ENCODE measurements at regions not wholly inside any gene's neighbourhood (a gene's known extent, or its start where the extent isn't known, plus 50 kb on each side); places are given as distances from the start of the nearest gene placed in this dataset.
A peak's percentile ranks its signal among the peaks of the same experiment; 100 is the strongest.

DNA sequence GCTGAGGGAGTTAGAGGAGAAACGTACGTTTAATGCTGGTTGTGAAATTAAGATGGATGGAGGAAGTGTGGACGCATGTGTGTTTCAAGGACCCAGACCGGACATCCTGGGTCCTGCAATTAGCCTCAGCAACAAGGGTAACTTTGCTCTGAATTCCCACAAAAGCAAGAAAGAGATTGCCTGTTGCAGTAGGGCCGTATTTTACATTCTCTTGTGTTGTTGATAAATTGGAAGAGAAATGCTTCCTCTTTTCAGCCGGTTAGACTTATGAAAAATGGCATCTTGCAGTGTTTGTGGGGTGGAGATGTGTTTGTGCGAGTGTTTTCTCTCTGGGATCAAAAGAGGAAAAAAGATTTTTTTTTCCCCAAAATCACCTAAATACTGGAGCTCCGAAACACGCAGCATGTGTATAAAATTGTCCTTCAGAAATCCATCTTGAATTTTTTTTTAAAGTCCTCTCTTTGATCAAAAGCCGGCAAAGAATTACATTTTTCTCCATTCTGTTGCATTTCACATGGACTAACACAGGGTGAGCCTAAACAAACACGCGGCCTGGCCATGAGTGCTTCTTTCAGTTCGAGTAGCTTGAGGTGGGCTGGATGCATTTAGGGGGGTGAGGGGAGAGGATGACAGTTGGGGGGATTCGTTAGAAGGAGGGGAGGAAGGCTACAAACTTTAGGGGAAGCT is 251.6 kb downstream of the C16orf95 start:
- DNase-seq (ENCODE audit: low read depth in 2 of 2) = no peak

DNA sequence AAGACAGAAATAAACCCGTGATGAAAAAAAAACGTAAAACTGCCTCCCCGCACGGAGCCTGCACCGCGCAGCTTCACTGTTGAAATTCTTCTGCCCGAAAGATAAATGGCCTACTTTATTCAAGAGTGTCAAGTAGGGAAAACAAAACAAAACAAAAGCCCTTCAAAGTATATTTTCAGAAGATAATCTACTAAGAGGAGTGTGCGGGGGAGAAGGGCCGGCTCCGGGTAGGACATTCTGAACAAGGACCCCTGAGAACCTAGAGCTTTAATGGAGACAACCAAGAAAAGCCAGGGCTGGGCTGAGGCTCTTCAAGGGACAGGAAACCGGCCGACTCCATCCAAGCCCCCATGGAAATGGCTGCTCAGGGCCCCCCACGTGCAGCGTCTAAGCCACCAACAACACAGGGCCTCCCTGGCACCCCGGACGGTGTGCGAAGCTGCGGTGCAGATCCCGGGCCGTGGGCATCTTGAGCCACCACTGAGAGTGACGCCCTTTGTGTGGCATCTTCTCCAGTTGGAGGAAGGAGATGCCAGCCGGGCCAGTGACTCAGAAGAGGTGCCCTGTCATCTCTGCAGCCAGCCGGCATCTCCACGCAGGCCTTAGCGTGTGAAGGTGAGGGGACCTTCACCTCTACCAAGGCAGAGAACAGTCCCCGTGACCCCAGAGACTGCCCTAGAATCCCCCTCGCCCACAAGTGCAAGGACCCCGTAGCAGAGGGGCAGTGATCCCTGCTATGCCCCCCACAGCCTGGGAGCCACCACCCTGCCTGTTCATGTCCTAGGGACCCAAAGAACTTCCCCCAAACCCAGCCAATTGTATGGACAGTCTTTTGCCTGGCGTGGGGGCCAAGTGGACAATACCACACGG is 250.8 kb downstream of the C16orf95 start:
- no peak for DNase-seq (ENCODE audit: low read depth in 2 of 2)

DNA sequence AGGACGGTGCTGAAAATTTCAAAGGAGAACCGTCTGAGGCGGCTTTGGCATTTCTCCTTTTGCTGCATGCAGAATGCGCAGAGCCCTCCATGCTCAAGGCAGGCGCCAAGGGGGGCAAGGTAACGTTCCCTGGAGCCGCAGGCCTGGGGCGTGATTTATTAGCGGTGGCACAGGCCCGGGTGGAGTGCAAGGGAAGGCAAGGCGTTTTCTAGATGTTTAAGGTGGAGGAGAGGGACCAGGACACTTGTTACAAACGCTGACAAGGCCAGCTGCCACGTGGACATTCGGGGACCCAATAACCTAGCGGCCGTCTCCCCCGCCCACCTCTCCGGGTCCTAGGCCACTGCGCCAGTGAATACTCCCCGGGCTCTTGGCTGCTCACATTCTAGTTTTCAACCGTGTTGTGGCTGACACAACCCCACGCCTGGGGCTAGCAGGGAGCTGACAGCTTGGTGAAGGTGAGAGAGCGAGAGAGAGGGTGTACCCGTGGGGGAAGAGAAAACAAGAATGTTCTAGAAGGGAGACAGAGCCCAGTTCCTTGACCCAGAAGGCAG is 250.1 kb downstream of the C16orf95 start:
- no peak for DNase-seq (ENCODE audit: low read depth in 2 of 2)

DNA sequence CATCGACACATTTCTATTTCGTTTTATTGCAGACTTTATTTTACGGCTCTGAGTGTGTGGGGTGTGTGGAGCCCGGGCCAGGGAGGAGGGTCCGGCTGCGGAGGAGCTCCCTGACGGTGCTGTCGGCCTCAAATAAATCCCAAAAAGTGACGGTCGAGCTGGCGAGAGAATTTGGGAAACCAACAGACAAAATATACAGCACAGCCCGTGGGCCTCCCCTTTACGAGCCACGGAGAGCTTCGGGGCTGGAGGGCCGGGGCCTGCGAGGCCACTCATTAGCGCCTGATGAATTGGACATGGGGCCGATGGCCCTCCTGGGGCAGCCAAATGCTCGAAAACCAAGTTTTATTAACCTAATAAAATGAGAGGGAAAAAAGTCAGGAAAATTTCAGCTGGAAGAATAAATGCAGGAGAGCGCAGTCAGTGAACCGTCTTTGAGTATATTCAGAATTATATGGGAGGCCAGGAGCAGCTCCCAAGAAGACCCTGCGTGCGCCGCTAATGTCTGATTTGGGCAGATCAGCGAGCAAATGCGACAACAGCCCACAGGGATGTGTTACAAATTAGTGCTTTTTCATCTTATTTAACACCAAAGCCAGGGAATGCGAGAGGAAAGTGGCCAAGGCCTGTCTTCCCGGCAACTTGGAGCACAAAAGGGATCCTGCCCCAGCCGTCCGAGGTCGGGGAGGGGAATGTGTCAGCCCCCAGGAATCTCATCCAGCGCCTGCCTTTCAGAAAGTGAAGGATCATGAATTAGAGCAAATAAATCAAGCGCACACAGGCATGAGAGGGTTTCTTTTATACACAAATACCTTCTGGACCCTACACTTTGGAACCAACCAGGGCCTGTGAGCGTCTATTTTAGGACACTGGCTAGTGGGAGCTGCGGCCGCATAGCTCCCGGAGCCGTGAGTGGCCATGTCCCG is 249.1 kb downstream of the C16orf95 start:
- DNase-seq (ENCODE audit: low read depth in 2 of 2) = no peak

DNA sequence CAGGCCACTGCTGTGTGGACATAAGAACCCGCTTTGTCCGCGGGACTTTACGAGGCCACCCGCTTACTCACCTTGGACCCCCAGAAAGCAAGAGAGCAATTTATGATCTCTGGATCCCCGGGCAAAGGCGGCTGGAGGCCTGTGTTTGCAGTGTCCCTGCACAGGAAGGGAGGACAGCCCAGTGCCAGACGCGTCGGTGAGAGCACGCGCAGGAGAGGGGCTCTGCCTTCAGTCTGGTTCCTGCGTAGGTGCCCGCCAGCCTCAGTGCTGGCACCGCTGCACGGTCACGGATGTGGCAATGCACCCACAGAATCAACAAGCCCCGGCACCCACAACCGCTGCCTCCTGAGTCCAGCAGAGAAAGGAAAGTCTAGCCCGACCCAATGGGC is 248.4 kb downstream of the C16orf95 start:
- DNase-seq (ENCODE audit: low read depth in 2 of 2) = no peak

DNA sequence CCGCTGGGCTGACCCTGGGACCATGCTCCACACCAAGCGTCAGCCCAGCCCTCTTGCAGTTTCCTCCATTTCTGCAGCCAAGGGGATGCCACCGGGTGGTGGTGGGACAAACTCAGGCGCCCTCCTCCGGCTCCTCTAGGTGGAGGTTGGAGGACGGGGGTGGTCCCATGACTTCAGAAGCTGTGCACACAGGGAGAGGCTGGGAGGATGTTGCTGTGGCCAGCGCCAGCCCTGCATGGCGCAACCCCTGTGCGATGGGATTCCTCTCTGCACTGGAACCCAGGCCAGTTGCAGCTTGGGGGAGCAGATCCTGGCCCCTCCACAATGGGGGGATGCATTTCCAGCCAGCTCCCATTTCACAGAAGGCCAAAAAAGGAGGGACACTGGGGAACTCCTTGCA is 246.5 kb downstream of the C16orf95 start:
- no peak for DNase-seq (ENCODE audit: low read depth in 2 of 2)

DNA sequence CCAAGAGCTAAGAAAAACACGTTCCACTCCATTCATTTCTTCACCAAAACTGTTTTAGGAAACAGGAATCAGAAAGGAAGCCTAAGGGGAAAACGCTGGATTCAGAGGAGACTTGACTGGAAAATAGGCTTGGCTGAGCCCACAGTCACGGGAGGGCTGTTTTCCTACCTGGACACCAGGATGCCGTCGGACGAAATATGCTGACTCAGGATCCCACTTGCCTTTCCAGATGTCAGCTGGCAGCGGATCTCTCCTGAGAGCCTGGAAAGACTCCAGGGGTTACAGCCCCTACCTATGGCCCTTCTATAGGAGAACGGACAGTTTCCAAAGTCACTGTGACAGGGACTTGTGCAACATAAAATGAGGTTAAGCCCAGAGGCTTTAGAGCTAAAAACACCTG is 245.1 kb downstream of the C16orf95 start:
- no peak for DNase-seq (ENCODE audit: low read depth in 2 of 2)

DNA sequence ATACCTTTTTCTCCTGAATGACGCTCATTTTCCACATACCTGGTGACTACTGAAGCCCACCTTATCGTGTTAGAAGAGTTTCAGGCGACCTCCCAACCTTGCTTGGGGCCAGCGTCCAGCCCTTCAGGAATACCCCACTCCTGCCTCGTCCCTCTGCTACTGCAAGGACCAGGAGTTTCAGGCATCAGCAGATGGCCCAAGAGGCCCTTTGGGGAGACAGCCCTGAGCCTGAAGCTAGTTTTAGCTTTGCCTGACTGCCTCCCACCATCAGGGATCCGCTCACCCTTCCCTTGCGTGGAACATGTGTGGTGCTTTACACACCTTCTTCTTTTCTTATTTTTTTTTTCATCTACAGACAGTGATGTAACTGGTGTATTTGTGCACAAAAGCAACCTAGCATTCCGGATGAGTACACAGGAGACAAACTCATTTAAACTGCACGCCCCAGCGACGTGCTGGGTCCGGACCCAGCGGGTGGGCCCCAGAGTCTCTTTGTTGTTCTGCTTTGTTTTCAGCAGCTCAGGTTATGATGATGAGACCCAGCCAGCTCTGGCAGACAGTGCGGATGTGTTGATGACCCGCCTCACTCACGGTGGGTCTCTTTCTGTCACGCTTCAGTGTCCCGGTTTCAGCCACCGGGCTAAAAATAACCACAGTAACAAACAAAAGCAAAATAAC is 242.4 kb downstream of the C16orf95 start:
- DNase-seq (ENCODE audit: low read depth in 2 of 2) = no peak

DNA sequence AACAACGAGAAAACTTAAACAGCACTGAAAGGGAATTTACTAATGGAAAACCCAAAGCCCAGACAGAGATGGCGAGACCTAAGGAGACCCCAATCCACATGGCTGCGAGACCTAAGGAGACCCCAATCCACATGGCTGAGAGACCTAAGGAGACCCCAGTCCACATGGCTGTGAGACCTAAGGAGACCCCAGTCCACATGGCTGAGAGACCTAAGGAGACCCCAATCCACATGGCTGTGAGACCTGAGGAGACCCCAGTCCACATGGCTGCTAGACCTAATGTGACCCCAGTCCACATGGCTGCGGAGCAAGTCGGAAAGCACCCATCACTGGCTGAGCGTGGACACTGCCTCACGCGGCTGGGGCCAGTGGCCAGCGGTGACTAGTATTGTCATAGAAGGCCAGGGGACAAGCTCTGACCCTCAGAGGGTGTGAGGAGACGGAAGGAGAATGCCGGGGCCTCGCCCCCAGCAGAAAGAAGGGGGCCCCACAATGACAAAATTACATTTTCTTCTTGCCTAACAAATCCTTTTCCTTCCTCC is 241.8 kb downstream of the C16orf95 start:
- no peak for DNase-seq (ENCODE audit: low read depth in 2 of 2)

DNA sequence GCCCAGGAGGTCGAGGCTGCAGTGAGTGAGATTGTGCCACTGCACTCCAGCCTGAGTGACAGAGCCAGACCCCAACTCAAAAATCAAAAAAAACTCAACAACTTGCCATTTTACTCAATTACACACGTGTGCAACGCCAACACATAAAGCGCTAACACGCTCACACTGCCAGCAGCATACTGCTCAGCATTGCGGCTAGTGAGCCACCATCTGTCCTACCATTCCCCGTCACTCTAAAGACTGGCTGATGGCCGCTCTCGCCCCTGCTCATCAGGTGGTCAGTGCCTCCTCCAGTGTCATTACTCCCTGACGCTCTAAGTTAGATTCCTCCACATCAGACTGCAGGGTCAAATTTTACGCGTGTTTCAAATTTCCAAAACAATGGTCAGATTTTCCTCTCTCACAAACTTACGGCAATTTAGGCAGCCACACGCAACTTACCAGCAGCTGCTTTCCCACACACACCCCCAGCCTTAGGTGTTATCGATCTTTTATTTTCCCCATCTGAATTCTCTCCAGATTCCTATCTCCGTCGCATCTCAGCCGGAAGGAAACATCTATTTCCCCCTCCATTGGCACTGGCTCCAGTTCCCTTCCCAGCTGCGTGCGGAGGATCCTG is 240.8 kb downstream of the C16orf95 start:
- DNase-seq (ENCODE audit: low read depth in 2 of 2) = no peak

DNA sequence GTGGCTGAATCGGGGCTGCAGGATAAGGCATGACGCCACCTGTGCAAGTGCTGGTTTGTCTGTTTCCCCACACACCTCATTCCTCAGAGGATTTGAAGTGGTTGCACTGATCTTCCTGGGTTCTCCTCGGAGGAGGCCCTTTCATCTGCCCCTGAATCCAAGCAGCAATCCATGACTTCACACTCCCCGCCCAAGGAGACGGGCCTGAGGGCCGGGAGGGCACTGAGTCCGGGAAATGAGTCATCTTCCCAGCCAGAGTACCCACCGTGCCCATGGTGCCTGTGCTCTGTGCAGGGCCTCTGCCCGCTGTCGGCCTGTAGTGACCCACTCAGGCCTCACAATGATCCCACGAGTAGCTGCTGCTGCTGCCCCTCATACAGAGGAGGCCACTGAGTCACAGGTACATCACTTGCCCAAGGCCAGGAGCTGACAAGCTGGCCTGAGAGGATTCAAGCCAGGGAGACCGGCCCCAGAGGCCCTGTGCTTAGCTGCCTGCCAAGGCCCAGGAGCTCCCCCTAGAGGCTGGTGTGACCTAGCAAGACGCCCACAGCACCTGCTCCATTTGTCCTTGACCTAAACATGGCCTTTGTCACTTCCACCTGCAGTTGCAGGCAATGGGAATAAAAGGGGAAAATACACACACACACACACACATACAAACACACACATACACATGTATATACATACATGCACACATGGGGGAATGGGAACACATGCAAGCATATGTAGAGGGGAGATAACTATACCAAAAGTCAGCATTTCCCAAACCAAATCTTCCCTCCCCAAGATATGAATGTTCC is 240.0 kb downstream of the C16orf95 start:
- no peak for DNase-seq (ENCODE audit: low read depth in 2 of 2)

DNA sequence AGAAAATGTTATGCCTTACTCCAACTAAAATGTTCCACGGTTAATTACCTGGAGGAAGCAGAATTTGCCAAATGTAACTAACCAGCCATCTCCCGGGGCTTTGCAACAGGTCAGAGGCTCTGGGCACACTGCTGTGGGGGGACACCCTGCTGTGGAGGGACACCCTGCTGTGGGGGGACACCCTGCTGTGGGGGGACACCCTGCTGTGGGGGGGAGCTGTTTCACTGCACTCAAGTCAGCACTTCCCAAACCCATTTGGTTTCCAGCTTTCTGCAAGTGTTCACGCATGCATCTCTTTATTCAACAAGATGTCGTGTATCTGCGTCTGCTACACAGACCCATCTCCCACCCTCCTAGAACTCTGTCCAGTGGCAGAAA is 239.5 kb downstream of the C16orf95 start:
- no peak for DNase-seq (ENCODE audit: low read depth in 2 of 2)

DNA sequence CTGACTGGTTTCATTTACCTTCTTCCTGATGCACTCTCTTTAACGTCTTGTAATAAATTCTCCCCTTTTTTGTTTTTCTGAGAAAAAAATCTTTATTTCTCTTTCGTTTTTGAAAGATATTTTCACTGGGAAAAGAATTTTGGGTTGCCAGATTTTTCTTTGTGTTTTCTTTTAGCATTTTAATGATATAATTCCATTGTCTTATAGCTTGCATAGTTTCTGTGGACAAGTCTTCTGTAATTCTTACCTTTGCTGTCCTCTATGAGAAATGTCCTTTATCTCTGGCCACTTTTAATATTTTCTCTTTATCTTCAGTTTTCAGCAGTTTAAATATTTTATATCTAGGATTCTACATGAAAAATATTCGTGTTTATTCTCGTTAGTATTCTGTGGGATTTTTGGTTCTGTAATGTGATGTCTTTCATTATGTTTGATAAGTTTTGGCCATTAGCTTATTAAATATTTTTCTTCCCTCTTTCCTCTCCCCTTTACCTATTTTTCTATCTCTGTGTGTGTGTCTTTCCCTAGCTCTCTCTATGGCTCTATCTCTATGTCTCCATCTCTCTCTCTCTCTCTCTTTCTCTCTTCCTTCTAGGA is 236.5 kb downstream of the C16orf95 start:
- no peak for DNase-seq (ENCODE audit: low read depth in 2 of 2)

DNA sequence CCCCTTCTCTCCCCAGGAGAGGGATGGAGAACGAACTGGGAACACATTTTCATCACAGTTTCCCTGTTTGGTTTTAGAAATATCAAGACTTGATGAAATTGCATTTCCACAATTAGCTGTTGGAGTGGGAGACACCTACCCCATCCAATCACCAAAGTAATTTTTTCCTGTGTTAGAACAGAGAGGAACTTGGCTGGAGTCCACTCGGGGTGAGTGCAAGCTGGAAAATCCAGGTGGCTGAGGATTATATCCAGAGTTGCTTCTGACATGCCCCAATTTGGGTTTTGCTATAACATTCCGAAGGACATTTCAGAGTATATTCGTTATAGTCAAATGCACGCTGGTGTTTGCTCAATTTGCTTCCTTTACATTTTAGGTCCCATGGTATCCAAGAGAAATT is 231.8 kb downstream of the C16orf95 start:
- no peak for DNase-seq (ENCODE audit: low read depth in 2 of 2)

DNA sequence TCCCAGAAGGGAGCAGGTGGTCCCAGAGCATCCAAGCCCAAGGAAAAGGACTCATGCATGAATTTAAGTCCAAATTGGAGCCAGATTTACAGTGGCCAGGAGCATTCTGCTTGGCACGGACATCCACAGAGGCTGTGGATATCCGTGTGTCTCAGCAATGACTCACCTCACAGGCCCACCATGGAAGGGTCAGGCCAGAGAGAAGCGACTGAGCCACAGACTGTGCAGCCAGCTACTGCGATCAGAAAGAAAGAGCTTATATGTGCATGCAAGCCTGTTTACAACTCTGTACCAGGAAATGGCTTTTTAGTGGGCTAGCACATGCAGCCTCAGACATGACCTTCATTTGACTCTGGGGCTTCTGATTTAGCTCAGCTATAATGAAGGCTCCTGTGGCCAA is 231.0 kb downstream of the C16orf95 start:
- DNase-seq (ENCODE audit: low read depth in 2 of 2) = peak; percentile 18 to 23

DNA sequence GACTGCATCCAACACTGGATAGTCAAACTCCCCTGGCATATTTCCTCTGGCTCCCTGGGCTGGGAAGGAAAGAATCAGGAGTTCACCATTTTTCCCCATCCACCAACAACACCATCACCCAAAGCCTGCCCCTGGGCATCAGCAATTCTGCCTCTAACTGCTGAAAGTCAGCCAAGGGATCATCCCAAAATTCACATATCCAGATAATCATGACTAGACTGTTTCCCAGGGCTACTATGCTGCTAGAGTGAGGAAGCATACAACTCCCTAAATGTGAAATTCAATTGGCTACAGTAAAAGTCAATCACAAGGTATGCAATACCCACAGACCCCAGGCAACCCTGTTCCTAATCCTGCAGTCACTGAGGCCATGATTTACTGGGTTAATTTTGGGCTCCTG is 230.6 kb downstream of the C16orf95 start:
- peak; percentile 12 to 19 for DNase-seq (ENCODE audit: low read depth in 2 of 2)

DNA sequence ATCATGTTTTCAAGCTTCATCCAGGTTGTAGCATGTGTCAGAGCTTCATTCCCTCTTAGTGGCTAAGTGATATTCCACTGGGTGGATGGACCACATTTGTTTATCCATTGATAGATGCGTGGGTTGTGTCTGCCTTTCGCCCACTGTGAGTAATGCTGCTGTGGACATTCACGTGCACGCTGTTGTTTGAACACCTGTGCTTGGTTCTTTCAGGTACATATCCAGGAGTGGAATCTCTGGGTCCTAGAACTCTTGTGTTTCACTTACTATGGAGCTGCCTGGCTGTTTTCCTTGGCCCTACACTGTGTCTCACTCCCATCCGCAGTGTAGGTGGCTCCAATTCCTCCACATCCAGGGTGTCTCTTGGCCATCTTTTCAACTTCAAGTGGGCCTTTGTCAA is 224.2 kb downstream of the C16orf95 start:
- DNase-seq (ENCODE audit: low read depth in 2 of 2) = no peak

DNA sequence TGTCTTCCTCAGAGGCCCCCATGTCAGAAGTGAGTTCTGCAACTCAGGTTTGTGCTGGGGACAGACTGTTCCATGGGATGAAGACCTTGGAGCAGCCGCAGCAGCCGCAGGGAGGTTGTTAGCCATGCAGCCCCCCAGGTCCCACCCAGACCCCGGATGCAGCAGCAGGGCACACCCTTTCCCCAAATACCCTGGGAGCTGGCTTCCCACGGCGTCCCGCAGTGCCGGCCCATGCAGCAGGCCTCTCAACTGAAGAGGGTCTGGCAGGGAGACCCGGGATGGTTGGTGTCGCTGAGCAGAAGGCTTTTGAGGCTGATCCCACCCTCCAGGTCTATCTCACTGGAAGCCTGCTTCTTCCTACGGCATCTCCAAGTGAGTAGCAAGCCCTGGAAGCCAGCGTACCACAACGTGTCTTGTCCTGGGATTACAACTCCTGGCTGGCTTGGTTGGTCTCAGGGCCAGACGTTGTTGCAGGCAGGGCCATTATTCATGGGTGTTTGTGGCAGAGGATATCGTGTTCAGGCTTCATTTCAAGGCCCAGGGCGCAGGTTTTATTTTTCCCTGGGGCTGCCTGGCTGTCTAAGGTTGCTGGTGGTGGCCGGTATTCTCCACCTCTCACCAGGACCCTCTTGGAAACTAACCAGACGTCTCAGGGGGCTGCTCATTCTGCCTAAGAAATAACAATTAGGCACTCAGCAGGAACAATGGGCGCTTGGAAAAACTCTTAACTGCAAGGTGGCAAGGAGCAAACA is 223.2 kb downstream of the C16orf95 start:
- DNase-seq (ENCODE audit: low read depth in 2 of 2) = no peak

DNA sequence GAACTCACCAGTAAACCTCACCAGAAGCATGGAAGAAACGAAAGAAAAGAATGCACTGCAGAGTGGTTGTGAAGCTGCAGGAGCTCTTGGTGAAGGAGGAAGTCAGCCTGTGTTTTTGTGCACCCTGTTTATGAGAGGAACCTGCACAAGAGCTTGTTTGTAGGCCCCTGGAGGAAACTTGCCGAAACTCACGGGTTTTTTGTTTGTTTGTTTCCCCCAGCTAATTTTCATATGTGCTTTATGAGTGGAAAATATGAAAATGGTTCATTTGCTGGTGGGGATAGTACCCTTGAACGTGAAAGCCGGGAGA is 222.7 kb downstream of the C16orf95 start:
- DNase-seq (ENCODE audit: low read depth in 2 of 2) = no peak
